HepG2 (cell line): ENCODE measurements at regions not wholly inside any gene's neighbourhood (a gene's known extent, or its start where the extent isn't known, plus 50 kb on each side); places are given as distances from the start of the nearest gene placed in this dataset.

ENCODE experiments used
- ARNT ChIP-seq: fragments of 450-650 bp; IDR thresholded peaks from 2 replicates; pipeline ENCODE4 v1.6.1; 2017
- MEIS2 ChIP-seq: sonication (generic); formaldehyde crosslinking; IDR thresholded peaks from 2 replicates; pipeline ENCODE4 v1.9.0; 2021; ENCODE audit warnings: mild to moderate bottlenecking, missing genetic modification reagents
- MIER3 ChIP-seq: IDR thresholded peaks from 2 replicates; pipeline ENCODE4 v1.6.1; 2016; ENCODE audit warnings: missing compliant biosample characterization, borderline replicate concordance
- MXI1 ChIP-seq: IDR thresholded peaks from 3 replicates; pipeline ENCODE4 v1.6.1; 2012; ENCODE audit warnings: low read depth, low read length, inconsistent platforms, borderline replicate concordance
- NFKBIZ ChIP-seq: IDR thresholded peaks from 2 replicates; pipeline ENCODE4 v1.6.1; 2018; ENCODE audit warnings: missing genetic modification reagents, missing compliant biosample characterization
- POLR2G ChIP-seq: fragments of 200-400 bp; formaldehyde crosslinking; IDR thresholded peaks from 2 replicates; pipeline ENCODE4 v1.6.1; 2018; ENCODE audit warnings: mild to moderate bottlenecking, low read depth, low read length, moderate library complexity
- RFX1 ChIP-seq: fragments of 450-650 bp; IDR thresholded peaks from 2 replicates; pipeline ENCODE4 v1.6.1; 2017
- SNAPC2 ChIP-seq: sonication (generic); formaldehyde crosslinking; IDR thresholded peaks from 2 replicates; pipeline ENCODE4 v1.8.1; 2022; ENCODE audit warnings: mild to moderate bottlenecking, missing genetic modification reagents
- TMF1 ChIP-seq: sonication (generic); formaldehyde crosslinking; IDR thresholded peaks from 2 replicates; pipeline ENCODE4 v1.8.1; 2022; ENCODE audit warnings: low read depth, missing genetic modification reagents
- ZIK1 ChIP-seq: sonication (generic); formaldehyde crosslinking; IDR thresholded peaks from 2 replicates; pipeline ENCODE4 v1.5.0; 2020; ENCODE audit warnings: mild to moderate bottlenecking, low read depth, missing genetic modification reagents, borderline replicate concordance
- ZNF160 ChIP-seq: sonication (generic); formaldehyde crosslinking; IDR thresholded peaks from 2 replicates; pipeline ENCODE4 v1.8.0; 2022; ENCODE audit warnings: mild to moderate bottlenecking, inconsistent platforms, missing genetic modification reagents
- ZNF446 ChIP-seq: sonication (generic); formaldehyde crosslinking; IDR thresholded peaks from 2 replicates; pipeline ENCODE4 v1.5.0; 2020; ENCODE audit warnings: mild to moderate bottlenecking, missing genetic modification reagents
- ZNF562 ChIP-seq: sonication (generic); formaldehyde crosslinking; IDR thresholded peaks from 2 replicates; pipeline ENCODE4 v1.8.0; 2022; ENCODE audit warnings: missing genetic modification reagents, borderline replicate concordance
- TF ChIP-seq, protein P1 (sequence below): IDR thresholded peaks from 2 replicates; pipeline ENCODE4 v1.6.1; 2012; ENCODE audit warnings: low read depth, low read length, improper control_type of control experiment
- TF ChIP-seq, protein P2 (sequence below): sonication (generic); formaldehyde crosslinking; IDR thresholded peaks from 2 replicates; pipeline ENCODE4 v1.4.0; 2020; ENCODE audit warnings: mild to moderate bottlenecking, missing genetic modification reagents
- TF ChIP-seq, protein P3 (sequence below): sonication (generic); formaldehyde crosslinking; IDR thresholded peaks from 2 replicates; pipeline ENCODE4 v1.4.0; 2020; ENCODE audit warnings: mild to moderate bottlenecking, missing genetic modification reagents, borderline replicate concordance
- TF ChIP-seq, protein P4 (sequence below), 2 experiments: fragments of 450-650 bp in 1 of 2; sonication (generic) in 1 of 2; formaldehyde crosslinking; IDR thresholded peaks; 2 replicates each; pipeline versions ENCODE4 v1.5.0 to v1.8.0; 2020 to 2022; ENCODE audit warnings: mild to moderate bottlenecking in 1 of 2, missing genetic modification reagents in 1 of 2
- TF ChIP-seq, protein P5 (sequence below): sonication (generic); formaldehyde crosslinking; IDR thresholded peaks from 2 replicates; pipeline ENCODE4 v1.5.1; 2020; ENCODE audit warnings: missing genetic modification reagents, mild to moderate bottlenecking, borderline replicate concordance

DNA sequence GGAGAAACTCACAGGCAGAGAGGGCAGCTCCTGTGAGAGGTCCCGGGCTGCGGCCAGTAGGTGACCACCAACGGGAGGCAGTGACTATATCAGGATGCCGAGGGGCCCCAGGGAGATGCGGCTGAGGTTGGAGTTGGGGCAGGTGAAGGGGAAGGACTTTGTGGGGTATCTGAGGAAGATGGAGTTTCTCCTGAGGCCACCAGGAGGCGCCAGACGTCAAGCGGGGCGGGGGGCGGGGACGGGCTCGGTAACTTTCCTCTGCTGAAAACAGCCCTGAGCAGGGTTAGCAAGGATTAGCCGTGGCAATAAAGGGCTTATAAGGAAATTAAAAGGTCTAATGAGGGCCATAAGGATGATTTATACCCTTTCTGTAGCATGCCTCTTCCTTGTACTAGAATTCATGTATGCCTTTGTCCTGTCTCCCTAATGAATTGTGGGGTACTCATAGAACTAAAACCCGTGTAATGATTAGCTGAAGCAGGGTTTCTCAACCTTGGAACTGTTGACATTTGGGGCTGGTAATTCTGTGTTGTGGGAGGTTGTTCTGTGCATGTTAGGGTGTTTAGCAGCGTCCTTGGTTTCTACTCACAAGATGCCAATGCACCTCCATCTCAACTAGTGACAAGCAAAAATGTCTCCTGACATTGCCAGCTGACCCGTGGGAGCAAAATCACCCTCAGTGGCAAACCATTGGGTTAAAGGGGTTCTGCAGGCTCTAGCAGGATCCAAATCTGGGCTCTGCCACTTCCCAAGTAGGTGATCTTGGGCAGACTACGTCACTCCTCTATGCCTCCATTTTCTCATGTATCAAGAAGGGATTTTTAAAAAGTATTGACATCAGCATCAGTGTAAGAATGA lies 74.8 kb upstream of the GRIN2A start (continued):
- TF ChIP-seq, protein P1, sequence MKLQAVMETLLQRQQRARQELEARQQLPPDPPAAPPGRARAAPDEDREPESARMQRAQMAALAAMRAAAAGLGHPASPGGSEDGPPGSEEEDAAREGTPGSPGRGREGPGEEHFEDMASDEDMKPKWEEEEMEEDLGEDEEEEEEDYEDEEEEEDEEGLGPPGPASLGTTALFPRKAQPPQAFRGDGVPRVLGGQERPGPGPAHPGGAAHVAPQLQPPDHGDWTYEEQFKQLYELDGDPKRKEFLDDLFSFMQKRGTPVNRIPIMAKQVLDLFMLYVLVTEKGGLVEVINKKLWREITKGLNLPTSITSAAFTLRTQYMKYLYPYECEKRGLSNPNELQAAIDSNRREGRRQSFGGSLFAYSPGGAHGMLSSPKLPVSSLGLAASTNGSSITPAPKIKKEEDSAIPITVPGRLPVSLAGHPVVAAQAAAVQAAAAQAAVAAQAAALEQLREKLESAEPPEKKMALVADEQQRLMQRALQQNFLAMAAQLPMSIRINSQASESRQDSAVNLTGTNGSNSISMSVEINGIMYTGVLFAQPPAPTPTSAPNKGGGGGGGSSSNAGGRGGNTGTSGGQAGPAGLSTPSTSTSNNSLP, result peak; percentile 12; the same call in 1 of the 2 replicates
- TF ChIP-seq ZIK1 (peak; percentile 37), ZNF562 (CRISPR knock-in tag) (no peak), NFKBIZ (CRISPR knock-in tag) (no peak; the same call in 1 of the 2 replicates), MEIS2 (CRISPR knock-in tag) (peak; percentile 31; the same call in 1 of the 2 replicates), MIER3 (peak; percentile 75), ZNF160 (CRISPR knock-in tag) (peak; percentile 67; the same call in 1 of the 2 replicates), RFX1 (no peak), SNAPC2 (0 out of 2 replicates have a peak, but pooled peaks have one; percentile 45), MXI1 (no peak), ARNT (no peak), POLR2G (peak; percentile 55; the same call in 1 of the 2 replicates), ZNF446 (CRISPR knock-in tag) (no peak), TMF1 (CRISPR knock-in tag) (0 out of 2 replicates have a peak, but pooled peaks have one; percentile 29)
- TF ChIP-seq, protein P2, sequence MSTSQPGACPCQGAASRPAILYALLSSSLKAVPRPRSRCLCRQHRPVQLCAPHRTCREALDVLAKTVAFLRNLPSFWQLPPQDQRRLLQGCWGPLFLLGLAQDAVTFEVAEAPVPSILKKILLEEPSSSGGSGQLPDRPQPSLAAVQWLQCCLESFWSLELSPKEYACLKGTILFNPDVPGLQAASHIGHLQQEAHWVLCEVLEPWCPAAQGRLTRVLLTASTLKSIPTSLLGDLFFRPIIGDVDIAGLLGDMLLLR (CRISPR knock-in tag), result no peak; the same call in 1 of the 2 replicates
- TF ChIP-seq, protein P3, sequence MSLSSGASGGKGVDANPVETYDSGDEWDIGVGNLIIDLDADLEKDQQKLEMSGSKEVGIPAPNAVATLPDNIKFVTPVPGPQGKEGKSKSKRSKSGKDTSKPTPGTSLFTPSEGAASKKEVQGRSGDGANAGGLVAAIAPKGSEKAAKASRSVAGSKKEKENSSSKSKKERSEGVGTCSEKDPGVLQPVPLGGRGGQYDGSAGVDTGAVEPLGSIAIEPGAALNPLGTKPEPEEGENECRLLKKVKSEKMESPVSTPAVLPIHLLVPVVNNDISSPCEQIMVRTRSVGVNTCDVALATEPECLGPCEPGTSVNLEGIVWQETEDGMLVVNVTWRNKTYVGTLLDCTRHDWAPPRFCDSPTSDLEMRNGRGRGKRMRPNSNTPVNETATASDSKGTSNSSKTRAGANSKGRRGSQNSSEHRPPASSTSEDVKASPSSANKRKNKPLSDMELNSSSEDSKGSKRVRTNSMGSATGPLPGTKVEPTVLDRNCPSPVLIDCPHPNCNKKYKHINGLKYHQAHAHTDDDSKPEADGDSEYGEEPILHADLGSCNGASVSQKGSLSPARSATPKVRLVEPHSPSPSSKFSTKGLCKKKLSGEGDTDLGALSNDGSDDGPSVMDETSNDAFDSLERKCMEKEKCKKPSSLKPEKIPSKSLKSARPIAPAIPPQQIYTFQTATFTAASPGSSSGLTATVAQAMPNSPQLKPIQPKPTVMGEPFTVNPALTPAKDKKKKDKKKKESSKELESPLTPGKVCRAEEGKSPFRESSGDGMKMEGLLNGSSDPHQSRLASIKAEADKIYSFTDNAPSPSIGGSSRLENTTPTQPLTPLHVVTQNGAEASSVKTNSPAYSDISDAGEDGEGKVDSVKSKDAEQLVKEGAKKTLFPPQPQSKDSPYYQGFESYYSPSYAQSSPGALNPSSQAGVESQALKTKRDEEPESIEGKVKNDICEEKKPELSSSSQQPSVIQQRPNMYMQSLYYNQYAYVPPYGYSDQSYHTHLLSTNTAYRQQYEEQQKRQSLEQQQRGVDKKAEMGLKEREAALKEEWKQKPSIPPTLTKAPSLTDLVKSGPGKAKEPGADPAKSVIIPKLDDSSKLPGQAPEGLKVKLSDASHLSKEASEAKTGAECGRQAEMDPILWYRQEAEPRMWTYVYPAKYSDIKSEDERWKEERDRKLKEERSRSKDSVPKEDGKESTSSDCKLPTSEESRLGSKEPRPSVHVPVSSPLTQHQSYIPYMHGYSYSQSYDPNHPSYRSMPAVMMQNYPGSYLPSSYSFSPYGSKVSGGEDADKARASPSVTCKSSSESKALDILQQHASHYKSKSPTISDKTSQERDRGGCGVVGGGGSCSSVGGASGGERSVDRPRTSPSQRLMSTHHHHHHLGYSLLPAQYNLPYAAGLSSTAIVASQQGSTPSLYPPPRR (CRISPR knock-in tag), result peak; percentile 80
- TF ChIP-seq, protein P4, sequence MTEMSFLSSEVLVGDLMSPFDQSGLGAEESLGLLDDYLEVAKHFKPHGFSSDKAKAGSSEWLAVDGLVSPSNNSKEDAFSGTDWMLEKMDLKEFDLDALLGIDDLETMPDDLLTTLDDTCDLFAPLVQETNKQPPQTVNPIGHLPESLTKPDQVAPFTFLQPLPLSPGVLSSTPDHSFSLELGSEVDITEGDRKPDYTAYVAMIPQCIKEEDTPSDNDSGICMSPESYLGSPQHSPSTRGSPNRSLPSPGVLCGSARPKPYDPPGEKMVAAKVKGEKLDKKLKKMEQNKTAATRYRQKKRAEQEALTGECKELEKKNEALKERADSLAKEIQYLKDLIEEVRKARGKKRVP (CRISPR knock-in tag; IDR thresholded peaks at IDR 0.05), result peak in 1 of 2 experiments; percentile 29; a peak in 1 of 4 replicates
- TF ChIP-seq, protein P5, sequence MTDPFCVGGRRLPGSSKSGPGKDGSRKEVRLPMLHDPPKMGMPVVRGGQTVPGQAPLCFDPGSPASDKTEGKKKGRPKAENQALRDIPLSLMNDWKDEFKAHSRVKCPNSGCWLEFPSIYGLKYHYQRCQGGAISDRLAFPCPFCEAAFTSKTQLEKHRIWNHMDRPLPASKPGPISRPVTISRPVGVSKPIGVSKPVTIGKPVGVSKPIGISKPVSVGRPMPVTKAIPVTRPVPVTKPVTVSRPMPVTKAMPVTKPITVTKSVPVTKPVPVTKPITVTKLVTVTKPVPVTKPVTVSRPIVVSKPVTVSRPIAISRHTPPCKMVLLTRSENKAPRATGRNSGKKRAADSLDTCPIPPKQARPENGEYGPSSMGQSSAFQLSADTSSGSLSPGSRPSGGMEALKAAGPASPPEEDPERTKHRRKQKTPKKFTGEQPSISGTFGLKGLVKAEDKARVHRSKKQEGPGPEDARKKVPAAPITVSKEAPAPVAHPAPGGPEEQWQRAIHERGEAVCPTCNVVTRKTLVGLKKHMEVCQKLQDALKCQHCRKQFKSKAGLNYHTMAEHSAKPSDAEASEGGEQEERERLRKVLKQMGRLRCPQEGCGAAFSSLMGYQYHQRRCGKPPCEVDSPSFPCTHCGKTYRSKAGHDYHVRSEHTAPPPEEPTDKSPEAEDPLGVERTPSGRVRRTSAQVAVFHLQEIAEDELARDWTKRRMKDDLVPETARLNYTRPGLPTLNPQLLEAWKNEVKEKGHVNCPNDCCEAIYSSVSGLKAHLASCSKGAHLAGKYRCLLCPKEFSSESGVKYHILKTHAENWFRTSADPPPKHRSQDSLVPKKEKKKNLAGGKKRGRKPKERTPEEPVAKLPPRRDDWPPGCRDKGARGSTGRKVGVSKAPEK (CRISPR knock-in tag), result peak; percentile 99
